ENCODE measurements at regions not wholly inside any gene's neighbourhood (a gene's known extent, or its start where the extent isn't known, plus 50 kb on each side); places are given as distances from the start of the nearest gene placed in this dataset.
"Not testable (repeated sequence)": the region's sequence is repeated elsewhere in the genome, so short reads cannot be mapped to it uniquely, and the experiment has no call there.

- not testable (repeated sequence) for TF ChIP-seq CTCF (IDR thresholded peaks at IDR 0.05; ENCODE audit: low read depth, low read length); EZH2phosphoT487 (IDR thresholded peaks at IDR 0.05; ENCODE audit: low read depth)
These were observed 368.4 kb upstream of the TSPY2 start for GRCh38 chrY:5877617-5878016.
